ENCODE measurements at regions not wholly inside any gene's neighbourhood (a gene's known extent, or its start where the extent isn't known, plus 50 kb on each side); places are given as distances from the start of the nearest gene placed in this dataset.

GRCh38 chrX:33333271-33333670 lies 121.9 kb upstream of the DMD start:
- TF ChIP-seq CTCF (IDR thresholded peaks at IDR 0.05), result no peak
- H3K9me3 ChIP-seq, result no peaks in the 10 kb centered on the region
- intact Hi-C loops (cut with DNase I), result no loop called here
- ATAC-seq, result no peak
- H3K4me1 ChIP-seq, result no peaks in the 10 kb centered on the region
- H3K27me3 ChIP-seq, result no peaks in the 10 kb centered on the region
- no peak overlapping the region for H3K4me3 ChIP-seq
- no peak for DNase-seq
- H3K27ac ChIP-seq, result no peak overlapping the region
- H3K36me3 ChIP-seq, result no peaks in the 10 kb centered on the region

- H3K27ac ChIP-seq, result no peak overlapping the region
- no peaks in the 10 kb centered on the region for H3K9me3 ChIP-seq
- no peaks in the 10 kb centered on the region for H3K4me1 ChIP-seq
- H3K36me3 ChIP-seq, result no peaks in the 10 kb centered on the region
- no peaks in the 10 kb centered on the region for H3K27me3 ChIP-seq
- DNase-seq, result no peak
- intact Hi-C loops (cut with DNase I), result no loop called here
- ATAC-seq, result no peak
- no peak for TF ChIP-seq CTCF (IDR thresholded peaks at IDR 0.05)
- no peak overlapping the region for H3K4me3 ChIP-seq
Measured at GRCh38 chrX:33330798-33331197, 119.4 kb upstream of the DMD start.

GRCh38 chrX:33324099-33324498 lies 112.8 kb upstream of the DMD start:
- H3K4me1 ChIP-seq, result no peaks in the 10 kb centered on the region
- ATAC-seq (no peak), DNase-seq (no peak)
- no peaks in the 10 kb centered on the region for H3K27me3 ChIP-seq
- no peak overlapping the region for H3K27ac ChIP-seq
- no peaks in the 10 kb centered on the region for H3K36me3 ChIP-seq
- H3K9me3 ChIP-seq, result no peaks in the 10 kb centered on the region
- no peak overlapping the region for H3K4me3 ChIP-seq
- TF ChIP-seq CTCF (IDR thresholded peaks at IDR 0.05), result no peak
- intact Hi-C loops (cut with DNase I), result no loop called here

GRCh38 chrX:33307911-33308354 lies 96.6 kb upstream of the DMD start:
- Histone ChIP-seq H3K4me3 (no peak overlapping the region), H3K36me3 (no peaks in the 10 kb centered on the region), H3K4me1 (no peaks in the 10 kb centered on the region), H3K27ac (no peak overlapping the region), H3K9me3 (no peaks in the 10 kb centered on the region), H3K27me3 (no peaks in the 10 kb centered on the region)
- ATAC-seq, result no peak
- intact Hi-C loops (cut with DNase I), result no loop called here
- no peak for DNase-seq
- no peak for TF ChIP-seq CTCF (IDR thresholded peaks at IDR 0.05)

GRCh38 chrX:33298622-33299021 lies 87.3 kb upstream of the DMD start:
- intact Hi-C loops (cut with DNase I), result no loop called here
- H3K4me3 ChIP-seq, result no peak overlapping the region
- no peaks in the 10 kb centered on the region for H3K27me3 ChIP-seq
- no peaks in the 10 kb centered on the region for H3K4me1 ChIP-seq
- H3K36me3 ChIP-seq, result no peaks in the 10 kb centered on the region
- ATAC-seq, result no peak
- DNase-seq, result no peak
- no peak for TF ChIP-seq CTCF (IDR thresholded peaks at IDR 0.05)
- no peaks in the 10 kb centered on the region for H3K9me3 ChIP-seq
- H3K27ac ChIP-seq, result no peak overlapping the region

GRCh38 chrX:33285550-33285949 lies 74.2 kb upstream of the DMD start:
- Histone ChIP-seq H3K27me3 (no peaks in the 10 kb centered on the region), H3K4me3 (no peak overlapping the region), H3K36me3 (no peaks in the 10 kb centered on the region), H3K4me1 (no peaks in the 10 kb centered on the region), H3K27ac (no peak overlapping the region), H3K9me3 (no peaks in the 10 kb centered on the region)
- intact Hi-C loops (cut with DNase I), result no loop called here
- DNase-seq (no peak), ATAC-seq (no peak)
- no peak for TF ChIP-seq CTCF (IDR thresholded peaks at IDR 0.05)
